Suprapubic skin (tissue), 4 donors: ENCODE measurements at regions not wholly inside any gene's neighbourhood (a gene's known extent, or its start where the extent isn't known, plus 50 kb on each side); places are given as distances from the start of the nearest gene placed in this dataset.

Source experiments
- EP300 ChIP-seq: sonication (generic); formaldehyde crosslinking; IDR thresholded peaks from one replicate; pipeline ENCODE4 v1.6.1; 2017; ENCODE audit warnings: antibody characterized with exemption
- POLR2A ChIP-seq, 2 donors: fragments of 450-650 bp; IDR thresholded peaks; one replicate each; pipeline ENCODE4 v1.6.1; 2017; ENCODE audit warnings: antibody characterized with exemption in 2 of 2, mild to moderate bottlenecking in 2 of 2, moderate library complexity in 2 of 2
- POLR2AphosphoS5 ChIP-seq, 3 donors: sonication (generic); formaldehyde crosslinking; IDR thresholded peaks; one replicate each; pipeline ENCODE4 v1.6.1; 2017; ENCODE audit warnings: antibody characterized with exemption in 3 of 3
- TF ChIP-seq, protein P1 (sequence below), 2 donors: fragments of 200-600 bp in 1 of 2; fragments of 450-650 bp in 1 of 2; sonication (generic) in 1 of 2; IDR thresholded peaks; one replicate each; pipeline ENCODE4 v1.5.1; 2016 to 2019; ENCODE audit warnings: antibody characterized with exemption in 2 of 2, mild to moderate bottlenecking in 1 of 2, moderate library complexity in 1 of 2

DNA sequence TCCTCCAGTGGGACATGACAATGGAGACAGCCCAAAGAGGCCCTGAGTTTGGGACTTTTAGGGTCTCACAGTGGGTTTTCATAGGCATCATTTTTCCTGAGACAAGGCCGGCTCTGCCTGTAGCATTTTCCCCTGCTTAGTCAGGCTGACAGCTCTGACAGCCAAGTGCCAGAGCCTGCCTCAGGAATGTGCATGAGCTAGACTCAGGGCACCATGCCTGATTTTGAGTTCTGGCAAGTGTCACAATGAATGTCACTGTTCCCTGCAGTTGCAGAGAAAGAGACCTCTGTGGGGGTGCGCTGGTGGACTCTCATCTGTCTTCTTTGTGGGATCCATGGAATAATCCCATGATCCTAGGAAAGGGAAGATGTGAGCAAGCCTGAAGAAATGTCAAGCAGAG lies 343.3 kb upstream of the TSPY4 start:
- TF ChIP-seq, protein P1, sequence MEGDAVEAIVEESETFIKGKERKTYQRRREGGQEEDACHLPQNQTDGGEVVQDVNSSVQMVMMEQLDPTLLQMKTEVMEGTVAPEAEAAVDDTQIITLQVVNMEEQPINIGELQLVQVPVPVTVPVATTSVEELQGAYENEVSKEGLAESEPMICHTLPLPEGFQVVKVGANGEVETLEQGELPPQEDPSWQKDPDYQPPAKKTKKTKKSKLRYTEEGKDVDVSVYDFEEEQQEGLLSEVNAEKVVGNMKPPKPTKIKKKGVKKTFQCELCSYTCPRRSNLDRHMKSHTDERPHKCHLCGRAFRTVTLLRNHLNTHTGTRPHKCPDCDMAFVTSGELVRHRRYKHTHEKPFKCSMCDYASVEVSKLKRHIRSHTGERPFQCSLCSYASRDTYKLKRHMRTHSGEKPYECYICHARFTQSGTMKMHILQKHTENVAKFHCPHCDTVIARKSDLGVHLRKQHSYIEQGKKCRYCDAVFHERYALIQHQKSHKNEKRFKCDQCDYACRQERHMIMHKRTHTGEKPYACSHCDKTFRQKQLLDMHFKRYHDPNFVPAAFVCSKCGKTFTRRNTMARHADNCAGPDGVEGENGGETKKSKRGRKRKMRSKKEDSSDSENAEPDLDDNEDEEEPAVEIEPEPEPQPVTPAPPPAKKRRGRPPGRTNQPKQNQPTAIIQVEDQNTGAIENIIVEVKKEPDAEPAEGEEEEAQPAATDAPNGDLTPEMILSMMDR (IDR thresholded peaks at IDR 0.05), result no peak
- TF ChIP-seq EP300 (no peak), POLR2A (IDR thresholded peaks at IDR 0.05) (no peak), POLR2AphosphoS5 (IDR thresholded peaks at IDR 0.05) (no peak)
